ENCODE measurements at regions not wholly inside any gene's neighbourhood (a gene's known extent, or its start where the extent isn't known, plus 50 kb on each side); places are given as distances from the start of the nearest gene placed in this dataset.

- H3K27me3 ChIP-seq (ENCODE audit: low read depth) = peaks cover 7% of the 10 kb centered on the region
- no peak overlapping the region for H3K4me3 ChIP-seq
- DNase-seq = no peak
- H3K4me1 ChIP-seq = no peaks in the 10 kb centered on the region
- no peak for TF ChIP-seq CTCF (IDR thresholded peaks at IDR 0.05; ENCODE audit: borderline replicate concordance)
- H3K36me3 ChIP-seq = no peaks in the 10 kb centered on the region
- peak overlapping the region; percentile 72 for H3K27ac ChIP-seq (replicated peaks)
- intact Hi-C loops (cut with micrococcal nuclease) = no loop called here
- no peaks in the 10 kb centered on the region for H3K9me3 ChIP-seq (replicated peaks)
Observed at GRCh38 chr21:35367553-35367952, 318.5 kb upstream of the RUNX1 start.

- Histone ChIP-seq H3K36me3 (no peaks in the 10 kb centered on the region), H3K9me3 (replicated peaks) (no peaks in the 10 kb centered on the region), H3K4me1 (no peaks in the 10 kb centered on the region), H3K27ac (replicated peaks) (peak overlapping the region; percentile 72), H3K27me3 (ENCODE audit: low read depth) (peaks cover 7% of the 10 kb centered on the region), H3K4me3 (no peak overlapping the region)
- TF ChIP-seq CTCF (IDR thresholded peaks at IDR 0.05; ENCODE audit: borderline replicate concordance) = no peak
- no peak for DNase-seq
- intact Hi-C loops (cut with micrococcal nuclease) = no loop called here
Observed at GRCh38 chr21:35366394-35367080, 317.4 kb upstream of the RUNX1 start.

GRCh38 chr21:35363458-35363857 is 314.4 kb upstream of the RUNX1 start:
- H3K27me3 ChIP-seq (ENCODE audit: low read depth) = peaks cover 7% of the 10 kb centered on the region
- intact Hi-C loops (cut with micrococcal nuclease) = no loop called here
- peaks cover 5% of the 10 kb centered on the region for H3K4me1 ChIP-seq
- no peak for TF ChIP-seq CTCF (IDR thresholded peaks at IDR 0.05; ENCODE audit: borderline replicate concordance)
- no peak overlapping the region for H3K4me3 ChIP-seq
- no peaks in the 10 kb centered on the region for H3K9me3 ChIP-seq (replicated peaks)
- DNase-seq = no peak
- no peaks in the 10 kb centered on the region for H3K36me3 ChIP-seq
- no peak overlapping the region for H3K27ac ChIP-seq (replicated peaks)

GRCh38 chr21:35361988-35362387 is 312.9 kb upstream of the RUNX1 start:
- H3K27ac ChIP-seq (replicated peaks) = no peak overlapping the region
- intact Hi-C loops (cut with micrococcal nuclease) = no loop called here

GRCh38 chr21:35360870-35361570 is 311.9 kb upstream of the RUNX1 start:
- peaks cover 5% of the 10 kb centered on the region for H3K4me1 ChIP-seq
- H3K36me3 ChIP-seq = no peaks in the 10 kb centered on the region
- H3K9me3 ChIP-seq (replicated peaks) = no peaks in the 10 kb centered on the region
- intact Hi-C loops (cut with micrococcal nuclease) = no loop called here
- no peak overlapping the region for H3K4me3 ChIP-seq
- H3K27ac ChIP-seq (replicated peaks) = no peak overlapping the region
- no peak for TF ChIP-seq CTCF (IDR thresholded peaks at IDR 0.05; ENCODE audit: borderline replicate concordance)
- DNase-seq = no peak
- H3K27me3 ChIP-seq (ENCODE audit: low read depth) = peaks cover 7% of the 10 kb centered on the region

More at GRCh38 chr21:35361988-35362387, 312.9 kb upstream of the RUNX1 start:
- no peak for DNase-seq
- Histone ChIP-seq H3K4me3 (no peak overlapping the region), H3K9me3 (replicated peaks) (no peaks in the 10 kb centered on the region), H3K4me1 (peaks cover 5% of the 10 kb centered on the region), H3K27me3 (ENCODE audit: low read depth) (peaks cover 7% of the 10 kb centered on the region), H3K36me3 (no peaks in the 10 kb centered on the region)
- TF ChIP-seq CTCF (IDR thresholded peaks at IDR 0.05; ENCODE audit: borderline replicate concordance) = no peak

Data from left ventricle myocardium inferior (tissue), 1 donor.